ENCODE measurements at regions not wholly inside any gene's neighbourhood (a gene's known extent, or its start where the extent isn't known, plus 50 kb on each side); places are given as distances from the start of the nearest gene placed in this dataset.
"Not testable (repeated sequence)": the region's sequence is repeated elsewhere in the genome, so short reads cannot be mapped to it uniquely, and the experiment has no call there.

- H3K27ac Mint-ChIP-seq, ATAC-seq: not testable (repeated sequence)
Observed at GRCh38 chr1:16794609-16795008, 54.3 kb downstream of the RNU1-4 start.

GRCh38 chr1:16795119-16795518 is 54.8 kb downstream of the RNU1-4 start:
- H3K4me3 Mint-ChIP-seq; H3K36me3 Mint-ChIP-seq; H3K9me3 Mint-ChIP-seq; DNase-seq (ENCODE audit: low spot score in 2 of 2); H3K27ac Mint-ChIP-seq; H3K4me1 Mint-ChIP-seq; ATAC-seq: not testable (repeated sequence)

More at GRCh38 chr1:16794609-16795008, 54.3 kb downstream of the RNU1-4 start:
- H3K36me3 Mint-ChIP-seq; H3K4me3 Mint-ChIP-seq; H3K9me3 Mint-ChIP-seq; DNase-seq (ENCODE audit: low spot score in 2 of 2); H3K4me1 Mint-ChIP-seq: not testable (repeated sequence)

DNA sequence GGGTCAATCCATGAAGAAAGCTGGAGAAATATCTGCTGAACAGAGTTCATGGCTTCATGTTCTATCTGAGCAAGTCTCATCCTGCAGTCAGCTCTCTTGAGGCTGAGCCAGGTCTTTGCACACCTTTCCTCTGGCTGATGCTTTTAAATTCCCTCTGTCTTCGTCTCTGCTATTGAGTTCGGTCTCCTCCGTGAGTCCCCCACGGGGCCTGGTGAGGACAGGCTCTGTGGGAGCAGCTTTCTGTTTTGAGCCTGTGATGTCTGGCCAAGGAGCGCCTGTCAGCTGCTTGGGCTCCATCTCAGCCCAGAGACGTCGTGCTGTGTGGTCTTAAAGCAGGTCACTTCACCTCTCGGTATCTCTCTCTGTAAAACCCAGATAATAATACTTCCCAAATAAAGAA is 55.9 kb downstream of the RNU1-4 start:
- not testable (repeated sequence) for H3K4me3 Mint-ChIP-seq; DNase-seq (ENCODE audit: low spot score in 2 of 2); H3K9me3 Mint-ChIP-seq; H3K27ac Mint-ChIP-seq; H3K36me3 Mint-ChIP-seq; H3K4me1 Mint-ChIP-seq; ATAC-seq

GRCh38 chr1:16796625-16797046 is 56.3 kb downstream of the RNU1-4 start:
- not testable (repeated sequence) for H3K27ac Mint-ChIP-seq; H3K36me3 Mint-ChIP-seq; DNase-seq (ENCODE audit: low spot score in 2 of 2); H3K9me3 Mint-ChIP-seq; H3K4me1 Mint-ChIP-seq; H3K4me3 Mint-ChIP-seq; ATAC-seq

DNA sequence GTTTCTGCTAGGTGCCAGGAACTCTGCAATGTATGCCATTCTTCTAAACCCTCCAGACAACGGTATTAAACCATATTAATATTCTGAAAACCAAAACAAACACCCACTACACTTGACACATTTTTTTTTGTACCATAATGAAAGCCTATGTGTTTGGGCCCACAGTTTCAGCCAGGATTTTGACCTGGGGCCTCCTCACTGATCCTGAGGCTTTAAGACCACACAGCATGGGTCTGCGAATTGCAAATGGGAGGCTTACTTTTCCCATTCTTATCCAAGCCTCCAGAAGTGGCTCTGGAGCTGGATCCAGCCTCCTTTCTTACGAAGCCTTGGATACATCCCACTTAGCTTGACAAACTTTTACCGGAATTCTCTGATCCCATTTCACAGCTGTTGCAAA is 56.7 kb downstream of the RNU1-4 start:
- DNase-seq (ENCODE audit: low spot score in 2 of 2); ATAC-seq; H3K4me3 Mint-ChIP-seq; H3K9me3 Mint-ChIP-seq; H3K27ac Mint-ChIP-seq; H3K4me1 Mint-ChIP-seq; H3K36me3 Mint-ChIP-seq: not testable (repeated sequence)

DNA sequence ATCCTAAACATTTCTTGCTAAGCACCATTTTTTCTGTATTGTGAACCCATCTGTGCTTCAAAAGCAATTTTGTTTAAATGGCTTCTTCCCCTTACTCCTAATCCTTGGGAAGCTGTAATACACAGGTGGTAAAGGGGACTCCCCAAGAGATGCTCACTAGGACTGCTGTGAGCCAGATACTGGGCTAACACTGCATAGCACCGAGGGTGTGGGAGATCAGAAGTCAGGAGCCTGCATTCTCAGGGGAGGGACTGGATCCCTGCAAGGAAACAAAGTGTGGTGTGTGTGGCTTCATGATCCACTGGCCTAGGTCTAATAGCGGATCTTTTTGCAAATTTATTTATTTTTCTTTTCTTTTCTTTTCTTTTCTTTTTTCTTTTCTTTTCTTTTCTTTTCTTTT is 57.7 kb downstream of the RNU1-4 start:
- not testable (repeated sequence) for H3K36me3 Mint-ChIP-seq; H3K4me3 Mint-ChIP-seq; H3K27ac Mint-ChIP-seq; DNase-seq (ENCODE audit: low spot score in 2 of 2); H3K4me1 Mint-ChIP-seq; H3K9me3 Mint-ChIP-seq
- peak; percentile 45 for ATAC-seq

Data from stimulated activated effector memory CD8-positive, alpha-beta T cell treated with anti-CD3 and anti-CD28 coated beads, Interleukin-12 subunit alpha, Interleukin-12 subunit beta, amount 100 ng/mL, for 72 hours (primary cell).